HG03095 (cell line): ENCODE measurements at regions not wholly inside any gene's neighbourhood (a gene's known extent, or its start where the extent isn't known, plus 50 kb on each side); places are given as distances from the start of the nearest gene placed in this dataset.

ENCODE experiments used
- ATAC-seq: cut with Tn5 transposase; IDR thresholded peaks from one replicate; pipeline ENCODE4 v1.9.1; 2021; ENCODE audit warnings: moderate library complexity; ENCODE audit not compliant: unreplicated experiment

- ATAC-seq, result no peak
Measured at GRCh38 chr20:17014217-17014616, 212.6 kb upstream of the PCSK2 start.

DNA sequence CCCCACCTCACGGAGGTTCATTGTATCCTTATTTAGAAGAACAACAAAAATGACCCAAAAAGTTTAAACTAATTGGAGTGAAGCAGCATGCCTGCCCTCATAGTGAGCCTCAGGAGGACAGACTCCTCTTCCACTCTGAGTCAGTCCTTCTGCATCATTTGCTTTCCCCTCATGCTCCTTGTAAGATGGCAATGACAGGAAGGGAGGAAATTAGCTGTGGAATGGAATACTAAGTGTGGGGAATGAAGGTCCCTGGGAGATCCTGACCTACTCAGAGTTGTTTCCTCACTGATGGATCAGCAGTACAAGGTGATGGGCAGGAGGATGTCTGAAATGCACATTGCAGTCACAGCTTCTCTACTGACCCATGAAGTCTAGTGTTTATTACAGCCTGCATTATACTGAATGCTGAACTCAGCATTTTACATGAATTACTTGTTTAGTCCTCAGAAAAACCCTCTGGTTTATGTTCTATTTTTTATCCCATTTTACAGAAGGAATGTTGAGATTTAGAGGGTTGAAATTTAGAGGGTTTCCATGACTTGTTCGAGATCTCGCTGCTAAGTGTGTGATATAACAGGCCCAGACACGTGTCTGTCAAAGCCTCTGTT is 212.0 kb upstream of the PCSK2 start:
- ATAC-seq, result no peak

- no peak for ATAC-seq
Measured at GRCh38 chr20:17017232-17017631, 209.6 kb upstream of the PCSK2 start.

GRCh38 chr20:17021481-17021880 is 205.4 kb upstream of the PCSK2 start:
- no peak for ATAC-seq

GRCh38 chr20:17023036-17023435 is 203.8 kb upstream of the PCSK2 start:
- no peak for ATAC-seq

GRCh38 chr20:17023806-17024205 is 203.0 kb upstream of the PCSK2 start:
- ATAC-seq, result no peak

DNA sequence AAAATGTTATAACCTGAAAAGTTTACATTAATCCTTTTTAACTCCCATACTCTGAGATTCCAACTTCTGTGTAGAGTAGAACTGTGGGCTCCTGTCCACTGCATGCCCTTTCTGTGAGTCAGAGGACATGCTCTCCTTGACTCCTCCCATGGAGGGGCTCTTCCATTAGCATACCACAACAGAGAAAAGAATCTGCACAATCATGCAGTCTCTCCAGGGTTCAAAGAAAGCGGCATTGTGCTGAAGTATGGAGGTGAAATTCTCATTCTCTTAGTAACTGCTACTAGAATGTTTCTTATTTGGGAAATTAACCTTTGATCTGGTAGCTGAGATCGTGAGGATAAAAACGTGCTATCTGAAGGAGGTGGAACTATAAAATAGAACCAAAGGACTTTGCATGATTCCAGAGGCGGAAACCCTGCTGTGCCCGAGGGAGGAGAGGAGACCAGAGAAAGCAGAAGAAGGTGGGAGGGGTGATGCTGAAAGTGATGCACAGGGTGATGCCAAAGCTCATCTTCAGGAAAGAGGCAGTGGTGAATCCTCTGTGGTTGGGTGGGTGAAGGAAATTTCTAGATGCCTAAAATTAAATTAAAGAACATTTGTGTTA is 202.2 kb upstream of the PCSK2 start:
- no peak for ATAC-seq

- ATAC-seq, result no peak
Measured at GRCh38 chr20:17026346-17026745, 200.5 kb upstream of the PCSK2 start.

DNA sequence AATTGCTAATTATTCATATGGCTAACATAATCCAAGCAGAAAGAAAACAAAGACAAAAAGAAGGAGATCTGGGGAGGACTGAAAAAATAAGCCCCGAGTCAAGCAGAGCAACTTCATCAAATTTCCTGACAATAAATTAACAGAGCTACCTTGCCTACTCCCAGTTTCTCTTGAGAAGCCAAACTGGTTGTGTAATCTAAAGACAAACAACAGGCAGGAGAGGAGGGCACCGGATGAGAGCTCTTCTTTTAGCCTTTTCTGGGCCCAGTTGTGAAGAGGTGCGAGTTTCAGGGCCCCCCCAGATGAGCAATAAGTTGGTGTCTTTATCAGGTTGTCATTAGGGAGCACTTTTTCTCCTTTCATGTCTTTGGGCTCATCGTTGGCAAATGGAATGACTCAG is 197.1 kb upstream of the PCSK2 start:
- ATAC-seq, result no peak

DNA sequence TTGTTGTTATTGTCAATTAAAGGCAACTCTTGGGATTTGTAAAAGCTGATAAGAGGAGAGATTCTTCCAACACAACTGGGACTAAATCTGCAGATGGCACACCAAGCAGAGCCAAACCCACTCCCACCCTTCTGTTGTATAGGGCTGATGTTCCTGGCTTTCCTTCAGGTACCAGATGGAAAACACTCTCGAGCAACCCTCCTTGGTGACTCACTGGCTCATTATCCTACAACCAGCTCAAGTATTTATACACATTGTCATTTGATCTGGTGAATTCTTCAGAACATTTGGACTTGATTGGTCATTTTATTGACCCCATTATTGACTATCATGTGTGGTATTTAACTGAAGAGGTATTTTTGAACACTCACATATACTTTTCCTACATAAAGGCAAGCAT is 190.3 kb upstream of the PCSK2 start:
- ATAC-seq, result no peak

GRCh38 chr20:17042122-17042521 is 184.7 kb upstream of the PCSK2 start:
- no peak for ATAC-seq

DNA sequence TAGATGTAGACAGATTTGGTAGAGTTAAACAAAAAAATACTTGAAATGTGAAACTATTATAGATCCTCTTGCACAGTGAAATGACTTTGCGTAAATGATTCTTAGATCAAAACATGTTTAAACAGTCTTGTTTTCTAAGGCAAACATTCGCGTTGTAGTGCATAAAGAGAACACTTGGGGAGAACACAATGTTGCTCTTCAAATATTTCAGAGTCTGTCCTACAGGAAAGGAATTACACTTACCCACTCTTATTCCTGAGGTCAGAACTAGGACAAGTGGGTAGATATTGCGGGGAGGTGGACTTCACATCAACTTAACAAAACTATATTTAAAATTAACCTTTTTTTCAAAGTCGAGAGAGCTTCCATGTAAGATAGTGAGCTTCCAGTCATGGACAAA is 183.5 kb upstream of the PCSK2 start:
- no peak for ATAC-seq

DNA sequence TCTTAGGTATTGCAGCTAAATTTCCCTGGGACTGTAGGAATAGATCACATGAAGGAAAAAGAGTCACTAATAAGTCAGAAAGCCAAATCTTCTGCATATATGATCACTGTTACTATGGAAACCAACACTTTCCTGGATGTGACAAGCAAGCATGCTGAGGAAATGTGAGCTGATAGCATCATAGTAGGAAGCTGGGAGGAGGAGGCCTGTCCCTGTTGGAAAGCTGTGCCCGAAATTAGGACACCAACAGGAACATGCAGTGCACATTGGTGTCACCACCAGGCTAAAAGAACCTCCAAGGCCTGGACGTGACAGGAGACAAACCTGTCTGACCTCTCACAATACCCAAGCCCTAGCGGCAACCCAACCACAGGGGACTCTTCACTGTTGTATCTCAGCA is 181.9 kb upstream of the PCSK2 start:
- ATAC-seq, result no peak

GRCh38 chr20:17059465-17059864 is 167.4 kb upstream of the PCSK2 start:
- no peak for ATAC-seq

DNA sequence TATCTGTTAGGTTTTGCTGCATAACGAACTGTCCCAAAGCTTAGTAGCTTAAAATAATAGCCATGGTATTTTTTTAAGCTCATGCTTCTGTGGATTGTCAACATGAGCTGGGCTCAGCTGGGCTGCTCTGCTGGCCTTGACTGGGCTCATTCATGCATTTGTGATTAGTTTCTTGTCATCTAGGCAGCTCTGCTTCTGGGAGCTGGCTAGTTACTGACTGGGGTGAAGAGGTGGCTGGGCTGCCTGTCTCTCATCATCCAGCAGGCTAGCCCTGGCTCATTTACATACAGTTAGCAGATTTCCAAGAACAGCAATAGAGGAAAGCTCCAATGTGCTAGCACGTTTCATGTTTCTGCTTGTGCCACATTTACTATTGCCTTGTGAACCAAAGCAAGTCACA is 165.1 kb upstream of the PCSK2 start:
- no peak for ATAC-seq

- no peak for ATAC-seq
Measured at GRCh38 chr20:17062712-17063111, 164.1 kb upstream of the PCSK2 start.

DNA sequence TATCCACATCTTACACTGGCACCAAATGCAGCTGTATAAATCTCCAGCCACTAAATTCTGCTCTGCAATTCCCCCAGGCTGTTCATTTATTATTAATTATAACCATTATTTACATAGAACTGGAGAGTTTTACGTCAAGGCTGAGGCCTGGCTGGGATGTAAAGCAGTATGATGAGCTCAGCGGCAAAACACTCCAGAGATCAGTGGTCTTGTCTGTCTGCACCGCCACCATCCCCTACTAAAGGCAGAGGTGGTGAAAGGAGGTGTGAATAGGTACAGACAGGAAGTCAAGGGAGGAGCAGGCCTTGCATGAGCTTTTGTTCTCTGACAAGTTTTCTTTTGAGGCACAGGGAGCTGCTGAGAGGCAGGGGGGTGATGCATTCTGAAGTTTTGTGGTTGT is 159.9 kb upstream of the PCSK2 start:
- no peak for ATAC-seq

DNA sequence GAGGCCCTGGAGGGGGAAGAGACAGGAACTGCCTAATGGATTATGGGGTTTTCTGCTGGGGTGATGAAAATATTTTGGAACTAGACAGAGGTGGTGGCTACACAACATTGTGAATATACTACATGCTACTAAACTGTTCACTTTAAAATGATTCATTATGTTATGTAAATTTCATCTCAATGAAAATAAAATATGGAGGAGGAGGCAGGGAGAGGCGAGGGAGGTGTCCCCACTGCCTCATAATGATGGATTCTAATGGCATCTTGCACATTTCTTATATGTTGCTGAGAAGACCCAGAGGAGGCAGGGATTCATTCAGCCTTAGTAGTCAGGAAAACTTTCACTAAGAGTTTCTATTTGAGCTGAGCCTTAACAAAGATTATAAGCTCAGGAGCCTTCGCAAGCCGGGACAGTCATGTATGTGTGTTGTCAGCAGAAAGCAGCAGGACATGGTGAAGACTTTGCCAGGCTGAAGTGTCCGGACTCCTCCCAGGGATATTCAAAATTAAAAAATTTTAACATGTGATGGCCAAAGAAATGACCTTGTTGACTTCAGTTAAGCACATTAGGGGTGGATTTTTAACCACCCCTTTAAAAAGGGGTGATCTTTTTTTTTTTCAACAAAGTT is 158.6 kb upstream of the PCSK2 start:
- ATAC-seq, result no peak

DNA sequence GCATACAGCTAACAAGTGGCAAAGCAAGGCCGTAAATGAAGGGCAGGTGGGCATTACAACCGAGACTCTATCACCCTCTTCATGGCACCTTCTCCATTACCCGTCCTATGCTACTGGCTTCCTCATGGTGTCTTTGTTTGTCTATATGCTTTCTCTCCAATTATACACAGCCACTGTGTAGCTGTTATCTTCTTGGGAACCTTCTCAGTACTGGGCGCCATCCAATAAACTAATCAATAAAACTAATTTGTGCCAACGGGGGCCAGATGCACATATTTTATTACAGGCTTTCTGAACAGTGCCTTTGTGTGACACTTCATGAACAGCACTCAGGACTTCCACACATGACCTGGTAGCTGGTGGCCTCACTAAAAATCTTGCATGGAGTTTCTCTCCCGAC is 149.8 kb upstream of the PCSK2 start:
- ATAC-seq, result no peak

DNA sequence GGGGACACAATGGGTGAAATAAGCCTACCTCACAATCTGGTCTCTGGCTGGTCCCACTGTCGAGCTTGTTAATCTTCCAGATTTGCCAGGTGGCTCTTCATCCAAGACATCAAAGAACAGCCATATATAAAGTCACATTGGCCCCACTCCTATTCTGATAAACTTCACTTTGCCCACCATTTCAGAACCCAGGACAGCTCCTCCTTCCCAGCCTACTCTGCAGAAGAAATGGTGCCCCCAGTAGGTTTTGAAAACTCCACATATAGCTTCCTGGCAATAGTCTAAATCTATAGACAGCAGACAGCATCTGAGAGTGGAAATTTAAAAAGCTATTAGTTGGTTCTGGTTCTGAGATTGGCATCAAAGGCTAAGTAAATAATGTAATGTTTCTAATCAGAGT is 143.1 kb upstream of the PCSK2 start:
- ATAC-seq, result no peak

GRCh38 chr20:17084909-17085308 is 141.9 kb upstream of the PCSK2 start:
- no peak for ATAC-seq

GRCh38 chr20:17093782-17094181 is 133.1 kb upstream of the PCSK2 start:
- ATAC-seq, result no peak

GRCh38 chr20:17097603-17098002 is 129.2 kb upstream of the PCSK2 start:
- no peak for ATAC-seq
